ENCODE measurements at regions not wholly inside any gene's neighbourhood (a gene's known extent, or its start where the extent isn't known, plus 50 kb on each side); places are given as distances from the start of the nearest gene placed in this dataset.

DNA sequence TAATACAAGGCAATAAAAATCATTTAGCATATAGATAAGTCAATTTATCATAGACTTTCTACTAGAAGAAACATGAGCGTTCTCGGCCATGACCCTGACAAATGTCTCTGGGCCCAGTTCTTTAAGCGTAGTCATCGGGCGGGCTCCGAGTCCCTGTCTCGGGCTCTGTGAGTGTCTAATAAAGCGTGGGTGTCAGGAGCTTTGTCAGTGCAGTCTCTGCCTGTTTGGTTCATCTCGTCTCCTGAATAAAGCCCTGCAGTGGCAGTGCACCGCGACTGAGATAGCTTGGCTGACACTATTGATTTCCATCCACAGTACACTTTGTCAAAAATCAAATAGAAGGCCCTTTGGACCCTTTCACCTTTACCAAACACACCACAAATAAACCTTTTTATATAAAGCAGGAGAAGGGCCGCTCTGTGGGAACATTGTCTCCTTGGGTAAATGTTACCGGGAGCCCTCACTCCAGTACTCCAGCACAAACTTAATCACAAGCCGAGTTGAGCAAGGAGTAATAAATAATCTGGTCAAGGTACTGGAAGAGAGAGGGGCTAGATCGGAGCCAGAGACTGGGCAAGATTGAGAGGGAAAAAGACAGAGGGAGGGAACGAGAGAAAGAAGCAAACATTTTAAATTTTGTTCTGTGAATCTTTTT lies 368.2 kb upstream of the TSHZ3 start:
- Histone ChIP-seq H2AK5ac (ENCODE audit: low read depth, low read length) (no peak overlapping the region), H3K14ac (ENCODE audit: insufficient read length) (no peak overlapping the region), H3K4me3 (ENCODE audit: extremely low read depth in 1 of 4, insufficient read depth in 2 of 4, low read depth in 3 of 4, low read length in 4 of 4) (no peak overlapping the region), H4K5ac (ENCODE audit: insufficient read length, low read depth, low read length) (no peak overlapping the region), H3K23me2 (ENCODE audit: low read depth, low read length) (no peaks in the 10 kb centered on the region), H3K27me3 (replicated peaks in 1 of 4; ENCODE audit: control insufficient read depth in 3 of 4, extremely low read depth in 1 of 4, insufficient read depth in 3 of 4, low read length in 3 of 4) (no peaks in the 10 kb centered on the region), H2BK15ac (ENCODE audit: low read length) (no peak overlapping the region), H3K4me2 (ENCODE audit: insufficient read depth in 1 of 2, low read depth in 2 of 2, low read length in 2 of 2) (no peak overlapping the region), H3K36me3 (ENCODE audit: control insufficient read depth in 2 of 4, insufficient read depth in 4 of 4, low read length in 3 of 4) (no peaks in the 10 kb centered on the region), H4K8ac (ENCODE audit: extremely low read depth, insufficient read depth, low read length) (no peak overlapping the region), H3K56ac (replicated peaks; ENCODE audit: insufficient read length, low read depth, low read length) (no peak overlapping the region), H2BK12ac (ENCODE audit: low read depth, low read length) (no peak overlapping the region), H2AFZ (ENCODE audit: low read length) (no peak overlapping the region), H3K4me1 (replicated peaks in 1 of 4; ENCODE audit: control insufficient read depth in 3 of 4, insufficient read depth in 4 of 4, low read length in 3 of 4) (no peaks in the 10 kb centered on the region; a peak in 1 of 7 replicates), H3K79me2 (ENCODE audit: control insufficient read depth in 1 of 2, insufficient read depth in 2 of 2, low read length in 2 of 2) (no peaks in the 10 kb centered on the region), H2BK20ac (ENCODE audit: low read length) (no peak overlapping the region), H3K23ac (ENCODE audit: insufficient read length) (no peak overlapping the region), H3K4ac (replicated peaks; ENCODE audit: insufficient read length, low read depth, low read length) (no peak overlapping the region), H3K9ac (replicated peaks in 1 of 4; ENCODE audit: extremely low read depth in 1 of 4, low read depth in 3 of 4, low read length in 3 of 4) (no peak overlapping the region), H3K79me1 (ENCODE audit: low read depth, low read length) (no peaks in the 10 kb centered on the region), H4K20me1 (replicated peaks in 1 of 2; ENCODE audit: control insufficient read depth in 1 of 2, insufficient read depth in 2 of 2, low read length in 2 of 2) (no peaks in the 10 kb centered on the region), H3K9me3 (ENCODE audit: insufficient read depth in 2 of 2, low read depth in 1 of 2, low read length in 1 of 2) (no peaks in the 10 kb centered on the region), H2BK5ac (ENCODE audit: low read depth, low read length) (no peak overlapping the region), H2BK120ac (replicated peaks; ENCODE audit: low read depth, low read length) (no peak overlapping the region), H3K18ac (ENCODE audit: extremely low read depth, low read length) (no peak overlapping the region), H3K27ac (ENCODE audit: low read depth, low read length) (no peak overlapping the region), H4K91ac (replicated peaks; ENCODE audit: insufficient read length, low read length) (no peak overlapping the region)
- POLR2A ChIA-PET (ENCODE audit: partially characterized antibody): no interaction called here
- 88% methylated on average over 16 of the region's 16 CpGs; no CpG with 5 or more reads in 1 of the 2 experiments for WGBS, 2 experiments (ENCODE audit: extremely low coverage in 1 of 2, insufficient coverage in 1 of 2, insufficient read length in 1 of 2, insufficient replicate concordance in 2 of 2, low coverage in 1 of 2, low lambda C conversion rate in 2 of 2, missing lambda C conversion rate in 1 of 2)
- FAIRE-seq (no peak), DNase-seq (ENCODE audit: low read depth in 1 of 2, low spot score in 2 of 2) (no peak)
- CTCF ChIA-PET (ENCODE audit: partially characterized antibody): interaction anchor here (0.6 to 1.3 kb wide), 2 partner anchors 24 to 454 kb away, joined by 3 to 4 read pairs; no protein-coding TSS in a partner anchor
- TF ChIP-seq FOSL1 (IDR thresholded peaks at IDR 0.05; ENCODE audit: insufficient read depth, low read depth, low read length): no peak
- no peak for TF ChIP-seq EP300 (IDR thresholded peaks at IDR 0.05; ENCODE audit: borderline replicate concordance in 1 of 2, low read depth in 2 of 2, low read length in 2 of 2)
